ENCODE measurements at regions not wholly inside any gene's neighbourhood (a gene's known extent, or its start where the extent isn't known, plus 50 kb on each side); places are given as distances from the start of the nearest gene placed in this dataset.
"Not testable (repeated sequence)": the region's sequence is repeated elsewhere in the genome, so short reads cannot be mapped to it uniquely, and the experiment has no call there.

- not testable (repeated sequence) for DNase-seq (ENCODE audit: low read depth in 1 of 2, low spot score in 1 of 2)
Measured at GRCh38 chr16:29171296-29171695, 186.4 kb downstream of the LAT start.

GRCh38 chr16:29170393-29171119, 185.7 kb downstream of the LAT start:
- DNase-seq (ENCODE audit: low read depth in 1 of 2, low spot score in 1 of 2): not testable (repeated sequence)

GRCh38 chr16:29169295-29169994, 184.6 kb downstream of the LAT start:
- DNase-seq (ENCODE audit: low read depth in 1 of 2, low spot score in 1 of 2): not testable (repeated sequence)

GRCh38 chr16:29168515-29169259, 183.8 kb downstream of the LAT start:
- not testable (repeated sequence) for DNase-seq (ENCODE audit: low read depth in 1 of 2, low spot score in 1 of 2)

GRCh38 chr16:29164442-29165089, 179.7 kb downstream of the LAT start:
- DNase-seq (ENCODE audit: low read depth in 1 of 2, low spot score in 1 of 2): not testable (repeated sequence)

GRCh38 chr16:29160171-29160570, 175.3 kb downstream of the LAT start:
- not testable (repeated sequence) for DNase-seq (ENCODE audit: low read depth in 1 of 2, low spot score in 1 of 2)

- DNase-seq (ENCODE audit: low read depth in 1 of 2, low spot score in 1 of 2): not testable (repeated sequence)
Measured at GRCh38 chr16:29159603-29160002, 174.8 kb downstream of the LAT start.

- DNase-seq (ENCODE audit: low read depth in 1 of 2, low spot score in 1 of 2): no peak
Measured at GRCh38 chr16:29158785-29159184, 173.9 kb downstream of the LAT start.

- not testable (repeated sequence) for DNase-seq (ENCODE audit: low read depth in 1 of 2, low spot score in 1 of 2)
Measured at GRCh38 chr16:29158031-29158784, 173.4 kb downstream of the LAT start.

- DNase-seq (ENCODE audit: low read depth in 1 of 2, low spot score in 1 of 2): not testable (repeated sequence)
Measured at GRCh38 chr16:29157051-29157923, 172.4 kb downstream of the LAT start.

GRCh38 chr16:29156511-29156910, 171.7 kb downstream of the LAT start:
- DNase-seq (ENCODE audit: low read depth in 1 of 2, low spot score in 1 of 2): no peak

GRCh38 chr16:29155866-29156200, 171.0 kb downstream of the LAT start:
- not testable (repeated sequence) for DNase-seq (ENCODE audit: low read depth in 1 of 2, low spot score in 1 of 2)

- DNase-seq (ENCODE audit: low read depth in 1 of 2, low spot score in 1 of 2): not testable (repeated sequence)
Measured at GRCh38 chr16:29155131-29155865, 170.4 kb downstream of the LAT start.

- no peak for DNase-seq (ENCODE audit: low read depth in 1 of 2, low spot score in 1 of 2)
Measured at GRCh38 chr16:29154676-29155121, 169.8 kb downstream of the LAT start.

GRCh38 chr16:29154088-29154487, 169.2 kb downstream of the LAT start:
- no peak for DNase-seq (ENCODE audit: low read depth in 1 of 2, low spot score in 1 of 2)

GRCh38 chr16:29153307-29153706, 168.5 kb downstream of the LAT start:
- not testable (repeated sequence) for DNase-seq (ENCODE audit: low read depth in 1 of 2, low spot score in 1 of 2)

GRCh38 chr16:29152544-29153031, 167.7 kb downstream of the LAT start:
- not testable (repeated sequence) for DNase-seq (ENCODE audit: low read depth in 1 of 2, low spot score in 1 of 2)

- DNase-seq (ENCODE audit: low read depth in 1 of 2, low spot score in 1 of 2): no peak
Measured at GRCh38 chr16:29151317-29151716, 166.5 kb downstream of the LAT start.

GRCh38 chr16:29149912-29150311, 165.1 kb downstream of the LAT start:
- not testable (repeated sequence) for DNase-seq (ENCODE audit: low read depth in 1 of 2, low spot score in 1 of 2)

Data from stimulated activated CD4-positive, alpha-beta T cell treated with anti-CD3 and anti-CD28 coated beads, Interleukin-15, amount 100 ng/mL, for 1 hour (primary cell).